GM10248 (cell line): ENCODE measurements at regions not wholly inside any gene's neighbourhood (a gene's known extent, or its start where the extent isn't known, plus 50 kb on each side); places are given as distances from the start of the nearest gene placed in this dataset.

Experiments used
- CTCF ChIA-PET: fragments of 300-600 bp; sonication (Branson Sonifier 250); formaldehyde crosslinking; extraction: SDS; loops from one replicate; lab custom pipeline; 2021; ENCODE audit warnings: antibody characterized with exemption; lab: Yijun Ruan, JAX
- POLR2A ChIA-PET: fragments of 350-650 bp; sonication (Branson Sonifier 250); formaldehyde crosslinking; extraction: SDS; loops from one replicate; lab custom pipeline; 2020; ENCODE audit warnings: antibody characterized with exemption; lab: Yijun Ruan, JAX
- DNase-seq: peaks from one replicate; pipeline ENCODE4 v3.0.0; 2012; ENCODE audit errors: extremely low spot score
- TF ChIP-seq, protein P1 (sequence below): IDR thresholded peaks from 2 replicates; pipeline ENCODE4 v1.5.1; 2012; ENCODE audit warnings: mild to moderate bottlenecking, low read depth; ENCODE audit errors: extremely low read depth, missing control alignments, control extremely low read depth

DNA sequence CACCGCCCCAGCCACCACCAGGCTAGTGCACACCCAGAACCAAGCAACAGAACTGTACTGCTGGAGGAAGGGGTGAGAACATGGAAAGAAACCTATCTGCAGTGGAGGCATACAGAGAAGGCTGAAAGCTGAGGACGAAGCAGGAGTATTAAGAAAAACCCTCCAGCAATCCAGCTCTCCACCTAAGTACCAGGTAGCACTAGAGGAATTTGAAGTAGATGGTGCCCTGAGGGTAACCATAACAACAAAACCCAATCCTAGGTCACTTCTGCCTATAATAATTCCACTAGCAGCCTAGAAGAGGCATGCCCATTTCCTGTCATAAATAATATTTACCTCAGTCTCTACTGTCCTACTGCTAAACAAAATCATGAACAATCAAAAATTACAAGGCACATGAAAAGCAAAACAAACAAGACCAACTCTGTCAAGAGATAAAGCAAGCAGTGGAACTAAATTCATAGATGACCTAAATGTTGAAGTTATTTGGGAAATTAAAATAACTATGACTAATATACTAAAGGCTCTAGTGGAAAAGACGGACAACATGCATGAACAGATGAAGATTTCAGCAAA, 51.1 kb downstream of the HYCC1 start:
- DNase-seq: no peak
- TF ChIP-seq, protein P1, sequence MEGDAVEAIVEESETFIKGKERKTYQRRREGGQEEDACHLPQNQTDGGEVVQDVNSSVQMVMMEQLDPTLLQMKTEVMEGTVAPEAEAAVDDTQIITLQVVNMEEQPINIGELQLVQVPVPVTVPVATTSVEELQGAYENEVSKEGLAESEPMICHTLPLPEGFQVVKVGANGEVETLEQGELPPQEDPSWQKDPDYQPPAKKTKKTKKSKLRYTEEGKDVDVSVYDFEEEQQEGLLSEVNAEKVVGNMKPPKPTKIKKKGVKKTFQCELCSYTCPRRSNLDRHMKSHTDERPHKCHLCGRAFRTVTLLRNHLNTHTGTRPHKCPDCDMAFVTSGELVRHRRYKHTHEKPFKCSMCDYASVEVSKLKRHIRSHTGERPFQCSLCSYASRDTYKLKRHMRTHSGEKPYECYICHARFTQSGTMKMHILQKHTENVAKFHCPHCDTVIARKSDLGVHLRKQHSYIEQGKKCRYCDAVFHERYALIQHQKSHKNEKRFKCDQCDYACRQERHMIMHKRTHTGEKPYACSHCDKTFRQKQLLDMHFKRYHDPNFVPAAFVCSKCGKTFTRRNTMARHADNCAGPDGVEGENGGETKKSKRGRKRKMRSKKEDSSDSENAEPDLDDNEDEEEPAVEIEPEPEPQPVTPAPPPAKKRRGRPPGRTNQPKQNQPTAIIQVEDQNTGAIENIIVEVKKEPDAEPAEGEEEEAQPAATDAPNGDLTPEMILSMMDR: no peak
- ChIA-PET POLR2A (no interaction called here), CTCF (interaction anchor here (1.7 kb wide), 1 partner anchor 9 kb away, joined by 5 read pairs; no protein-coding TSS in a partner anchor)

DNA sequence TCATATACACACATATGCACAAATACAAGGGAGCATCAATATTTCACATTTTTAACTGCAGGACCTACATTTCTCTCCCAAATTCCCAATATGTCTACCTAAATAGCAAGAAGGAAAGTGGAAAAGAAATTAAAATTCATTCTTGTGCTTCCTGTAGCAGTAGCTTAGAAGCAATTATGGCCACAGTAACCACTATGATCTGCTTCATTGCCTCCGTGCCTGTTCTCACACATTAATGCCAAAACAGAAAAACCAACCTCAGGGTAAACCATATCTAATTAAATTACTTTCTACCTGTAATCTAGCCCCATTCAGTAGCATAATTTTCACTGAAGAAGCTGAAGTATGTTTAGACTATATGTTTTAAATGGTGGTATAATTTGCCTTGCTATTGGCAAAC, 55.2 kb downstream of the HYCC1 start:
- ChIA-PET POLR2A (no interaction called here), CTCF (interaction anchor here (1.1 to 1.7 kb wide), 2 partner anchors 16 to 23 kb away, joined by 4 to 5 read pairs; no protein-coding TSS in a partner anchor)
- no peak for DNase-seq
- TF ChIP-seq, protein P1: no peak

DNA sequence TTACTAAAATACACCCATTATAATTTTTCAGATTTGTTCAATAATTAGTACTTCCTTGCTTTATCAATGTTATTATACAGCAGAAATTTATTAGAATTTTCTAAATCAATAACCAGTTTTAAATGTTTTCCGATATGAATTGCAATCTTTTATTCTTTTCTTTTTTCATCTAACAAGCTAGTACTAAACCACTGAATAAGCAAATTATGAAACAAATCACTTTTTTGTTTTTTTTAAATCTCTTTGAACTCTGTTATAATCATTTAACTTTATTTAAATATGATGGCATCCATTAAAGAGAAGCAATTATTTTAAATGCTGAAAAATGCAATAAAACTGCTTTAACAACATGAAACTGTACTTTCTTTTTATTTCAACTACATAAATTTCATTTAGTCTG, 59.7 kb downstream of the HYCC1 start:
- no peak for DNase-seq
- TF ChIP-seq, protein P1: no peak
- CTCF ChIA-PET: no interaction called here
- POLR2A ChIA-PET: no interaction called here

DNA sequence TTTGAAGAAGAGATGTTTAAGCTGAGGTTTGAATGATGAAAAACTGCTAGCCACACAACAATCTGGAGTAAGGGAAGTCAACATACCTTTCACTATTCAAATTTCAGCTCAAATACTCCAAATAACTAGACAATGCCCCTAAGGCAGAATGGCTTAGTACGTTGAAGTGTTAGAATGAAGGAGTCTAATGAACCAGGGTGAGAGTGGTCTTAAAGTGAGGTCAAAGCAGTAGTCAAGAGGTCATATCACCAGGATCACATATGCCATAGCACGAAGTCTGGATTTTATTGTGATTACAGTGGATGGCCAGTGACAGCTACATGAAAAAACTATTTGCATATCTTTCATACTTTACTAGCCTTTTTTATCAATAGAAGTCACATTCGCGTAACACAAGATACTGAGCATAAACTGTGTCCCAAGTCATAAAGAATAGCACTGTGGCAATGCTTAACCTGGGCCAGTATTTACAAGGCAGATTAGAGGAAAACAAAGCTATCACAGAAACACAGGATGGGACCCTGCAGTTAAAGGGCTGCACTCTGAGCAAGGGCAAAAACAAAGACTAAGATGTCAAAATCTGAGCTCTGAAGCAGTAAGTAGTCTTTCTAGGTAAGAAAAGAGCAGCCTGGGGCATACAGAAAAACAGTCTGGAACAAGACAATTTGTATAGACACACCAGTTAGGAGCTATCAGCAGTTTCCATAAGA, 61.5 kb downstream of the HYCC1 start:
- CTCF ChIA-PET: interaction anchor here (0.6 to 1.7 kb wide), 5 partner anchors 9 to 103 kb away, joined by 3 to 7 read pairs (median 3); no protein-coding TSS in a partner anchor
- TF ChIP-seq, protein P1: no peak
- DNase-seq: no peak
- POLR2A ChIA-PET: no interaction called here

DNA sequence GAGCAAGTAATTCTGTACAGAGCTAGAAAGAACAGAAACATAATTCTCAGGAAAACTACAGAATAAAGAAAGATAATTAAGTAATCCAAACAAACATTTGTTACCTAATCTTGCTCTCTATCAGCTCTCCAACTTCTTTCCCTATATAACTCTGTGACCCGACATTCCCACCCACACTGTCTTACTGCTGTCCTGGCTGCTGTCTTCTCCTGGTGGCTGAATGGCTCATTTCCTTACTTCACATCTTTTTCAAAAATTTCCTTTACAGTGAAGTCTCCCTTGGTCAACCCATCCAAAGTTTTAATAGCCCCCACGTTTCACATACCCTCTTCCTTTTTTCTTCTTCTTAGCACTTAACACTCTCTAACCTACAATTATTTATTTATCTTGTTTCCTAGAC, 64.0 kb downstream of the HYCC1 start:
- DNase-seq: no peak
- ChIA-PET POLR2A (no interaction called here), CTCF (interaction anchor here (0.9 to 2.3 kb wide), 4 partner anchors 16 to 106 kb away, joined by 3 to 6 read pairs (median 3); no protein-coding TSS in a partner anchor)
- TF ChIP-seq, protein P1: no peak

DNA sequence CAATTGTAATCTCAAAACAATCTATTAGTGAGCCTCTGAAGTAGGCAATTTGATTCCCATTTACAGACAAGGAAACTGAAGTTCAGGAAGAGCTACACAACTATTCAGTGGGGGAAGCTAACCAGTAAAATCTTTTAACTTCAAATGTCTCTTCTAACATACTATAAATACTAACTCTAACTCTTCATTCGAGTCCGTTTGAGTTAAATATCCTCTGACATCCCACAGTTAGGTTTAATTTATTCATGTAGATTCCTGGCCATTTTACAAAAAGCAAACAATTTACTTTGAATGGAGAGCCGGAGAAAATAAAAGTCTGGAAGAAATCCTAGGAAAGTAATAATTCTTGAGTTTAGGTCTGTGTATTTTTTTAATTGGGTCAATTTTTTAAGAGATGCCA, 64.7 kb downstream of the HYCC1 start:
- TF ChIP-seq, protein P1: no peak
- POLR2A ChIA-PET: no interaction called here
- CTCF ChIA-PET: interaction anchor here (1.2 to 2.3 kb wide), 2 partner anchors 13 to 106 kb away, joined by 4 to 6 read pairs; no protein-coding TSS in a partner anchor

More for the DNA sequence above, 64.7 kb downstream of the HYCC1 start:
- DNase-seq: no peak
